Activated naive CD8-positive, alpha-beta T cell (primary cell): ENCODE measurements at regions not wholly inside any gene's neighbourhood (a gene's known extent, or its start where the extent isn't known, plus 50 kb on each side); places are given as distances from the start of the nearest gene placed in this dataset.
"Not testable (repeated sequence)": the region's sequence is repeated elsewhere in the genome, so short reads cannot be mapped to it uniquely, and the experiment has no call there.

ENCODE experiments used
- H3K27ac Mint-ChIP-seq: one replicate; pipeline ENCODE4 v1.8.0; 2021; ENCODE audit warnings: mixed read lengths
- H3K27me3 Mint-ChIP-seq: one replicate; pipeline ENCODE4 v1.8.0; 2021; ENCODE audit warnings: mixed read lengths
- H3K36me3 Mint-ChIP-seq: one replicate; pipeline ENCODE4 v1.8.0; 2021; ENCODE audit warnings: mixed read lengths
- H3K4me1 Mint-ChIP-seq: one replicate; pipeline ENCODE4 v1.8.0; 2021; ENCODE audit warnings: low read depth, mixed read lengths
- H3K4me3 Mint-ChIP-seq: one replicate; pipeline ENCODE4 v1.8.0; 2021; ENCODE audit warnings: mild to moderate bottlenecking, mixed read lengths
- H3K9me3 Mint-ChIP-seq: one replicate; pipeline ENCODE4 v1.8.0; 2021; ENCODE audit warnings: low read depth, mixed read lengths

DNA sequence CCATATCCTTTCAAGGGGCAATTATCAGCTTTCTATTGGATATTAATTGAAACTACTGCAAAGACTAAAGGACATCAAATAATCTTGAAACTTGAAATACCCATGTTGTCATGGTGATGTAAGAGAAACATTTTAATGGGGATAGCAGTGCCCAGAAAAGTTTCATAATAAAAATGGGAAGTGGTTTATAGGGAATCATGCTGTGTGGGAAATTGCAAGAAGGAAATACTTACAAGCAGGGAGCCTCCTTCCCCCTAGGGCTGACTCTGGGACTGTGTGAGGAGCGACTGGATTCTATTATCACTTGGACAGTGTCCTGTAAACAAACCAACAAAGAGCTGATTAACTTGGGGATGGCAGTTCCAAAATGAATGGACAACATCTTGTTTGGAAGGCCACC, 1393.1 kb upstream of the GOT2 start:
- H3K27me3 Mint-ChIP-seq = no peaks in the 10 kb centered on the region
- H3K4me3 Mint-ChIP-seq = no peak overlapping the region
- H3K9me3 Mint-ChIP-seq = peaks cover 6% of the 10 kb centered on the region
- no peaks in the 10 kb centered on the region for H3K36me3 Mint-ChIP-seq
- no peaks in the 10 kb centered on the region for H3K4me1 Mint-ChIP-seq
- H3K27ac Mint-ChIP-seq = no peak overlapping the region

DNA sequence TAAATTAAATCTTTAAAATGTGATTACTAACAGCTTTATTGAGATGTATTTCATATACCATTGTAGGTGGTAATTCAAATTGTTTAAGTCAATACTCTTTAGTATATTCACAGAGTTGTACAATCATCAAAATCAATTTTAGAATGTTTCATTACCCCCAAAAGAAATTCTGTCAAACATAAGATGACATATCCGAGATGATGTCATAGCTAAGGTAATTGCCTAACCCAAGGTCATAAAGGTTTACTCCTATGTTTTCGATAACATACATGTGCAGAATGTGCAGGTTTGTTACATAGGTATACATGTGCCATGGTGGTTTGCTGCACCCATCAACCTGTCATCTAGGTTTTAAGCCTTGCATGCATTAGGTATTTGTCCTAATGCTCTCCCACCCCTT, 1392.0 kb upstream of the GOT2 start:
- not testable (repeated sequence) for H3K36me3 Mint-ChIP-seq, H3K4me3 Mint-ChIP-seq, H3K9me3 Mint-ChIP-seq, H3K4me1 Mint-ChIP-seq, H3K27me3 Mint-ChIP-seq, H3K27ac Mint-ChIP-seq

DNA sequence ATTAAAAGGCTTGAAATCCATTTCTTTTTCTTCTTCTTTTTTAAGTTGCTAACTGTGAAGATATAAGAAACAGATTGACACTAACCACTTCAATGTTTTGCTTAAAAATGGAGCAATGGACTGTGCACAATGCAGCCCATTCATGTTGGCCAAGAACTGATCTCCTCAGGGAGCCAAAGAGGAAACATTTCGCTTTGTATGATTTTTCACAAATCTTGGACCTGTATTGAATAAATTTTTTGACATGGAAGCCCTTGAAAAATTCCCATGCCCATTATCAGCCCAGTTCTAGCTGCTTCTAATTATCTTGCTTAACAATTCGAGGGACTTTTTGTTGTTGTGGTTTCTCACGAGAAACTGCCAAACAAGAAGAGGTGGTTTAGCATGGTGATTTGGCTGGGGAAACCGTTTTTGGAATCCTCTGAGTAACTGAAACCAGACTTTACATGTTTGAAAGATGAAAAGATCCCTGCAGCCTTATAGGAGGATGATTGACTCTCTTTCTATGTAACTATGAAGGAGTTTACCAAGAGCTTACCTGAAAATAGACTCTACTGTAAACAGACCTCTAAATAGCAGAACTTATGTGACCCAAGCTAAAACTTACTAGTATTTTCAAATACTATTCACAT, 1389.4 kb upstream of the GOT2 start:
- Mint-ChIP-seq H3K36me3 (no peaks in the 10 kb centered on the region), H3K9me3 (no peaks in the 10 kb centered on the region)

DNA sequence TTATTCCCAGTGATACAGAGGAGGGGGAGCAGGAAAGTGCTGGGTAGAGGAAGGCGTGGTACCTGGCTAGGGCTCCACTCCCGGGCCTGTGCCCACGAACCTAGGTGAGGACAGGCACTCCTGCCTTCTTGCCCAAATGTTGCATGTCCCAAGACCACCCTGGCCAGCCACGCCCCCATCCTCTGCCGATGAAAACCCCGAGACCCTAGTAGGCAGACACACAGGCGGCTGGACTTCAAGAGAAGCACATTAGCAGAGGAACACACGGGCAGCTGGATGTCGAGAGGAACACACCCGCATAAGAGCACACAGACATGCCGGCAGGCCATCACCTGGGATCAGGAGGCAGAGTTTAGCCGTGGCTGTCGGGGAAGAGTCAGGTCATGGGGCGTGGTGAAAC, 1386.5 kb upstream of the GOT2 start:
- Mint-ChIP-seq H3K4me3 (no peak overlapping the region), H3K36me3 (no peaks in the 10 kb centered on the region), H3K27me3 (no peaks in the 10 kb centered on the region), H3K4me1 (no peaks in the 10 kb centered on the region), H3K27ac (no peak overlapping the region), H3K9me3 (peaks cover 4% of the 10 kb centered on the region)

More for the DNA sequence above, 1389.4 kb upstream of the GOT2 start:
- Mint-ChIP-seq H3K27ac (no peak overlapping the region), H3K4me1 (no peaks in the 10 kb centered on the region), H3K27me3 (no peaks in the 10 kb centered on the region), H3K4me3 (no peak overlapping the region)

DNA sequence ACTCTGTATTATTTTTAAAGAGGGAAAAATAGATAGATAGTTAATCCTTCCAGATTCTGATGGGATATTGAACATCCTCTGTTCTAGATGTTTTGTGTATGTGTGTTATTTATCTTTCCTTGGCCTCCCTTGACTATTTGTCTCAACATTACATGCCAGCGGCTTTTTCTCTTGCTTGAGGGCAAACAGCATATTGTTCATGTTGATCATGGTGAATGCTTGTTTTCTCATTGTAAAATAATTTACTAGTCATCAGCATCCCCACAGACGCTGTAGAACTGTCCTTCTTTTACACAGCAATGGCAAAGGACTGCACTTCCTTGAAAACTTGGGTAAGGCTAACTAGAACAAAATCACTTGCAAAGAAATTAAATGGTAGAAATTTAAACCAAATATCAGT, 1376.4 kb upstream of the GOT2 start:
- Mint-ChIP-seq H3K27me3 (no peaks in the 10 kb centered on the region), H3K9me3 (peaks cover 7% of the 10 kb centered on the region), H3K4me1 (no peaks in the 10 kb centered on the region), H3K4me3 (no peak overlapping the region), H3K36me3 (no peaks in the 10 kb centered on the region), H3K27ac (no peak overlapping the region)

DNA sequence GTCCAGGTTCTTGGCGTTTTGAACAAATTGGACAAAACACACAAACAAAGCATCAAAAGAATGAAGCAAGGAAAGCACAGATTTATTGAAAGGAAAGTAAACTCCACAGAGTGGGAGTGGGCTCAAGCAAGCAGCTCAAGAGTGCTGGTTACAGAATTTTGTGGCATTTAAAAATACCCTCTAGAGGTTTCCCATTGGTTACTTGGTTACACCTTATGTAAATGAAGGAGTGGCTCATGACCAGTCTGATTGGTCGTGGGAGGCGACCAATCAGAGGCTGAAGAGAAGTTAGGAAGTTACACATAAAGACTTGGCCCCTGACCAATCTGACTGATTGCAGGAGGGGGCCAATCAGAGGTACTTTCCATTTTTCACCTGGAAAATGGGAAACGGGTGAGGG, 1373.8 kb upstream of the GOT2 start:
- Mint-ChIP-seq H3K4me3 (no peak overlapping the region), H3K27me3 (no peaks in the 10 kb centered on the region), H3K9me3 (peaks cover 7% of the 10 kb centered on the region), H3K27ac (no peak overlapping the region), H3K36me3 (no peaks in the 10 kb centered on the region), H3K4me1 (no peaks in the 10 kb centered on the region)

DNA sequence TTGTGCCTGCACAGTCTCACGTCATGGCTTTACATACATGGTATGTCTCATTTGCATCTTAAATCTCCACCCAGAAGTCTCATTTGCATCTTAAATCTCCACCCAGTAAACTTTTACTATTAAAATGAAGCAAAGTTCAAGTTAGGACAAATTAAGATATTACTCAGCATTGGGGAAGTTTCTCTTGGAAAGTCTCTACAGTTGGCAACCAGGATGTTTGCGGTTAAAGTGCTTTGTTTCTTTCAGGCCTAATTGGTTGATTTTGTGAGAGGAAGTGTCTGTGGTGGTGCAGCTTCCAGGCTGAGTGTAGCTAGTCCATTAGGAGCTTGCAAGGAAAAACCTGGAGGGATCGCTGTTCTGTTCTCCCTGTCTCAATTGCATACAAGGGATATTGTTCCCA, 1373.3 kb upstream of the GOT2 start:
- Mint-ChIP-seq H3K27me3 (no peaks in the 10 kb centered on the region), H3K9me3 (peaks cover 5% of the 10 kb centered on the region), H3K4me1 (no peaks in the 10 kb centered on the region), H3K4me3 (no peak overlapping the region), H3K36me3 (no peaks in the 10 kb centered on the region), H3K27ac (no peak overlapping the region)

DNA sequence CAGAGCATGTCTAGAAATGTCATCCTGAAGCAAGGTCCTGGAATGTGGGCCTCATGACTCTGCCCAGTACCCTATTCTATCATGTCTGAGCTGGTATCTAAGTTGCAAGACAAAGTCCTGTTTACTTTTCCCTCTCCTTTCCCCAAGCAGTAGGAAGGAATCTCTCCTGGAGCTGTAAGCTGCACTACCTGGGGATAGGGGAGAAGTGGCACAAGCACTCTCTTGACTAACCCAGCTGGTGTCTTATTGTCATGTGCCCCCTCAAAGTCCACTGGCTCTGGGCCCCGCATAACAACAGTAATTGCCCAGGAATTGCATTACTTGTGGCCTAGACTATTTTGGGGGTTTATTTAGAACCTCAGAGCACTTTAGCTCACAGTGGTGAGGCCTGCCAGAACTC, 1366.3 kb upstream of the GOT2 start:
- Mint-ChIP-seq H3K4me1 (no peaks in the 10 kb centered on the region), H3K4me3 (no peak overlapping the region), H3K27ac (no peak overlapping the region), H3K36me3 (no peaks in the 10 kb centered on the region), H3K9me3 (peaks cover 17% of the 10 kb centered on the region), H3K27me3 (no peaks in the 10 kb centered on the region)

DNA sequence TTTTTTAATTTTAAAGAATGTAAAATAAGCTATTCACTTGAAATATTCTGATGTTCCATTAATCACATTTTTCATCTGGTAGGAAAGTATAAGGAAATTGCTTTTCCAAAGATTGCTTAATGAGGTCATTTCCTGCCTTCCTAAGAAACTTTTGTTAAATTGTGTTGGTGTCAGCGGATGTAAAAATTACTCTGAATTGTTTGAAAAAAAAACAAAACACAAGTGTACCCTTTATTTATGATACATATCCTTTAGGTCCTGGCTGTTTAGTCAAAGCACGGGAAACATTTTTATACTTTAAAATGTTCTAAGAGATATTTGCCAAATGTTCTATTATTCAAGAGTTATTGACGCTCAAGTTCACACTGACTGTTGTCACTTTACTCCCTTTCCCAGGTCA, 1357.4 kb upstream of the GOT2 start:
- H3K27ac Mint-ChIP-seq = no peak overlapping the region
- no peak overlapping the region for H3K4me3 Mint-ChIP-seq
- no peaks in the 10 kb centered on the region for H3K27me3 Mint-ChIP-seq
- peaks cover 4% of the 10 kb centered on the region for H3K9me3 Mint-ChIP-seq
- no peaks in the 10 kb centered on the region for H3K4me1 Mint-ChIP-seq
- no peaks in the 10 kb centered on the region for H3K36me3 Mint-ChIP-seq

DNA sequence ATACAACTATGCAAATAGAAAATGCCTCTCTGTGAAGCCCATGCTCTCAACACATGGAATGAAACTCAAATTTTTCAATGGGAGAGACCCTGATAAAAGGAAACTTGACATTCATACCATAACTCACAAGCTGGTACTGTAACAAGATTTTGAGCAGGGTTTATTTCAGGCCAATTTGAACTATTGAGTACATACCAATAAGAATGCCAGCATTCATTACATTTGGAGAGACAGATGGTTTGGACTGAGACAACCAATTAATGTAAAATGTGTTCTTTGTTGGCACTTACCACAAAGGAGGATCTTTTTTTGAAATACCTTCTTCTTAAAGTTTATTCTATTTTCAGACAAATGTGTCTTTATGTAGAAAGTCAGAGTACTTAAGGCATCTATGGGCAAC, 1357.0 kb upstream of the GOT2 start:
- Mint-ChIP-seq H3K4me1 (no peaks in the 10 kb centered on the region), H3K36me3 (no peaks in the 10 kb centered on the region), H3K27me3 (no peaks in the 10 kb centered on the region), H3K27ac (no peak overlapping the region), H3K9me3 (peaks cover 4% of the 10 kb centered on the region), H3K4me3 (no peak overlapping the region)

DNA sequence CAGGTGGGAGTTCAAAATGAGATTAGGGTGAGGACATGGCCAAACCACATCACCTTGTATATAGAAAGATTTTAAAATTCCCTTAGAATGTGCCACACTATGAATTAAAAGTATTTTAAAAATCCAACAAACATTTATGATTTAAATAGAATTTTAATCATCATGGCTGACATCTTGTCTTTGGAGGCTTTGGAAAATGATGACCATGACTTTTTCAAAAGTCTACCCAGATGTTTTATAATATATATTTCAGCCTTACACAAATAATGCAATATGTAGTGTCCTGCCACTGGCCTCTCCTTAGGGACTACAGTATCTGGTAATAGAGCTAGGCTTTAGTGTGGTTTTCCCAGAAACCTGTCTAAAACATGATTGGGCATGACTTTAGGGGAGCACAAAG, 1353.4 kb upstream of the GOT2 start:
- H3K4me1 Mint-ChIP-seq = no peaks in the 10 kb centered on the region

DNA sequence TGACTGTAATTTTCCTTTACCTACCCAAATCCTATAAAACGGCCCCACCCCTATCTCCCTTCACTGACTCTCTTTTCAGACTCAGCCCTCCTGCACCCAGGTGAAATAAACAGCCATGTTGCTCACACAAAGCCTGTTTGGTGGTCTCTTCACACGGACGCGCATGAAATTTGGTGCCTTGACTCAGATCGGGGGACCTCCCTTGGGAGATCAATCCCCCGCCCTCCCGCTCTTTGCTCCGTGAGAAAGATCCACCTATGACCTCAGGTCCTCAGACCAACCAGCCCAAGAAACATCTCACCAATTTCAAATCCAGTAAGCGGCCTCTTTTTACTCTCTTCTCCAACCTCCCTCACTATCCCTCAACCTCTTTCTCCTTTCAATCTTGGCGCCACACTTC, 1344.7 kb upstream of the GOT2 start:
- not testable (repeated sequence) for H3K27ac Mint-ChIP-seq, H3K4me3 Mint-ChIP-seq, H3K27me3 Mint-ChIP-seq, H3K4me1 Mint-ChIP-seq, H3K36me3 Mint-ChIP-seq, H3K9me3 Mint-ChIP-seq

More for the DNA sequence above, 1353.4 kb upstream of the GOT2 start:
- no peaks in the 10 kb centered on the region for H3K27me3 Mint-ChIP-seq
- H3K4me3 Mint-ChIP-seq = no peak overlapping the region
- H3K9me3 Mint-ChIP-seq = peaks cover 4% of the 10 kb centered on the region
- H3K36me3 Mint-ChIP-seq = no peaks in the 10 kb centered on the region
- H3K27ac Mint-ChIP-seq = no peak overlapping the region

DNA sequence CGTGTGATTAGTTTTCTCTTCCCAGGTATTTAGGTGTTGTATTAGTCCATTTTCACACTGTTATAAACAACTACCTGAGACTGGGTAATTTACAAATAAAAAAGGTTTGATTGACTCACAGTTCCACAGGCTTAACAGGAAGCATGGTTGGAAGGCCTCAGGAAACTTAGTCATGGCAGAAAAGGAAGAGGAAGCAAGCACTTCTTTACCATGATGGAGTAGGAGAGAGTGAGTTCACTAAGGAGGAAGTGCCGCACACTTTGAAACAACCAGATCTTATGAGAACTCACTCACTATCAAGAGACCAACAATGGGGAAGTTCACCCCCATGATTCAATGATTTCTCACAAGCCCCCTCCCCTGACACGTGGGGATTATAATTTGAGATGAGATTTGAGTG, 1343.7 kb upstream of the GOT2 start:
- no peak overlapping the region for H3K27ac Mint-ChIP-seq
- H3K9me3 Mint-ChIP-seq = peaks cover 5% of the 10 kb centered on the region
- H3K27me3 Mint-ChIP-seq = no peaks in the 10 kb centered on the region
- no peaks in the 10 kb centered on the region for H3K36me3 Mint-ChIP-seq
- no peaks in the 10 kb centered on the region for H3K4me1 Mint-ChIP-seq
- H3K4me3 Mint-ChIP-seq = no peak overlapping the region

DNA sequence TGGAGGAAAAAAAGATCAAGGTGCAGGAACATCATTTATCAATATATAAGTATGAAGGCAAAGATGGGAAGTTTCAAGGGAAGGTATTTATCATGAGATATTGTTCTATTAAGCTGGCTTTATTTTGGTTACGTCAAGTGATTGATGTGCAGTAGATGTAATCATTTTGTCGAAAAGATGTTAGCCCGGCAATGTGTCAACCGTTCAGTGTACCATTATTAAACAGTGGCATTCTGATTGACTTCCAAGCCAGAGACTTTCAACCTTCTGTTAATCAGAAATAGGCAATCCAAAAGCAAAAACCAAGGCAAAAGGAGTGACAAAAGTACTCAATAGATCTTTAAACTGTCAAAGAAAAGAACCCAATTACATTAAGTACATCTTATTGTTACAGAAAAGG, 1340.3 kb upstream of the GOT2 start:
- Mint-ChIP-seq H3K27me3 (no peaks in the 10 kb centered on the region), H3K4me3 (no peak overlapping the region), H3K36me3 (no peaks in the 10 kb centered on the region), H3K27ac (no peak overlapping the region), H3K4me1 (no peaks in the 10 kb centered on the region), H3K9me3 (peaks cover 10% of the 10 kb centered on the region)

DNA sequence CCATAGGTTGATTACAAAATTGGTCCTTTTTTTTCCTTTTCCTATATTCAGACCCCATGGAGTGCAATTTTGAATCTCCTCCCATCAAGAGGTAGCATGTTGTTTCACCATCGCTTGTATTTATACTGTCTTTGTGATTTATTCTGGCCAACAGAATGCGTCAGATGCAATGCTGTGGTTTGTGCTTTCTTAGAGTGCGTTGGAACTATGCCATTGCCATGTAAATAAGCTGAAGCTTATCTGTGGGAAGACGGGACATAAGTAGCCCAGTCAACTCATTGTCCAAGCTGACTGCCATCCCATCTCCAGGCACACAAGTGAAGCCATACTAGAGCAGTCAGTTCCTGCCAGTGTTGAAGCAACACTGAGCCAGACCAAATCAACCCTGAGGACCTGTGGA, 1339.3 kb upstream of the GOT2 start:
- Mint-ChIP-seq H3K27me3 (no peaks in the 10 kb centered on the region), H3K4me1 (no peaks in the 10 kb centered on the region), H3K36me3 (no peaks in the 10 kb centered on the region), H3K27ac (no peak overlapping the region), H3K9me3 (peaks cover 16% of the 10 kb centered on the region), H3K4me3 (no peak overlapping the region)

DNA sequence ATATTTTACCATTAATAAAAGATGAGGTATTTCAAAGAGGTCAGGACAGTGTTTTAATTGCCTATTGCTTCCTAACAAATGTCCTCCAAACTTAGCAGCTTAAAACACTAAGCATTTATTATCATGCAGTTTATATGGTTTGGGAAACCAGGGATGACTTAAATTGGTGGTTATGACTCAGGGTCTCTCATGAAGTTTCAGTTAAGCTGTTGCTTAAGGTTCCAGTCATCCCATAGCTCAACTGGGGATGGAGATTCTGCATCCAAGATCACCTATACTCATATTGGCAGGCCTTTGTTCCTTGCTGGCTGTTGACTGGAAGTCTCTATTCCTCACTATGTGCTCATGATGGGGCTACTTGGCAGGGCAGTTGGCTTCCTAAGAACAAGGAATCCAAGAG, 1329.9 kb upstream of the GOT2 start:
- Mint-ChIP-seq H3K27ac (no peak overlapping the region), H3K36me3 (no peaks in the 10 kb centered on the region), H3K4me3 (no peak overlapping the region), H3K4me1 (no peaks in the 10 kb centered on the region), H3K9me3 (peaks cover 16% of the 10 kb centered on the region), H3K27me3 (no peaks in the 10 kb centered on the region)
